Fibroblast of skin of left biceps (primary cell): ENCODE measurements at regions not wholly inside any gene's neighbourhood (a gene's known extent, or its start where the extent isn't known, plus 50 kb on each side); places are given as distances from the start of the nearest gene placed in this dataset.

ENCODE experiments used
- DNase-seq, 2 experiments: peaks; one replicate each; pipeline ENCODE4 v3.0.0-alpha.2; 2013; ENCODE audit warnings: low read depth in 2 of 2

GRCh38 chr2:234677758-234678538, 181.1 kb upstream of the ARL4C start:
- DNase-seq: no peak

DNA sequence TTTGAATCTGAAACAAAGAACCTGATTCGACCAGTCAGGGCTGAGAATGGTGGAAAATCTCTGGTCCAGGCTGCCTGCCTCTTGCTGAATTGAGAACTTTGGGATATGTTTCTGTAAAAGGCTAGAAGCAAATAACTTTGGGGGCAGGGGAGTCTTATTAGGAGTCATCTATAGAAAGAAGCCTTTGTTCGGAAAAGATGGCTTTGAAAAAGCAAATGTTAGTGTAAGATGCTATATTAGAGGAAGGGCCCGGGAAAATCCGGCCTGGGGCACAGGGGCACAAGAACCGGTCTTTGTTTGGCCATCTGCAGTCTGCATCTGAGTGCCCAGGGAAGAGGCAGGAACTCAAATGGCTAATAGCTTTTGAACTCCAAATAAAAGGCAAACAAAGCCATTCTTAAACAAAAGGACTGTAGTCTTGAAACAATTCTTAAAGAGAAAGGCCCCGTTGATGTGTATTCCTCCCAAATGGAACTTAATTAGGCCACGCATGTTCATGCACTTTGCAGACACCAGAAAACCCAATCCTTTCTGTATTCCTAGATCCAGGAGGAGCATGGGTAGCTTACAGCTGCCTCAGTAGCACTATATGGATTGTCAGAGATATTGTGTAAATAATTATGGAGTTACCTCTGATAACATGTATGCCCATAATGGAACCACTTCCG, 180.0 kb upstream of the ARL4C start:
- DNase-seq: no peak

DNA sequence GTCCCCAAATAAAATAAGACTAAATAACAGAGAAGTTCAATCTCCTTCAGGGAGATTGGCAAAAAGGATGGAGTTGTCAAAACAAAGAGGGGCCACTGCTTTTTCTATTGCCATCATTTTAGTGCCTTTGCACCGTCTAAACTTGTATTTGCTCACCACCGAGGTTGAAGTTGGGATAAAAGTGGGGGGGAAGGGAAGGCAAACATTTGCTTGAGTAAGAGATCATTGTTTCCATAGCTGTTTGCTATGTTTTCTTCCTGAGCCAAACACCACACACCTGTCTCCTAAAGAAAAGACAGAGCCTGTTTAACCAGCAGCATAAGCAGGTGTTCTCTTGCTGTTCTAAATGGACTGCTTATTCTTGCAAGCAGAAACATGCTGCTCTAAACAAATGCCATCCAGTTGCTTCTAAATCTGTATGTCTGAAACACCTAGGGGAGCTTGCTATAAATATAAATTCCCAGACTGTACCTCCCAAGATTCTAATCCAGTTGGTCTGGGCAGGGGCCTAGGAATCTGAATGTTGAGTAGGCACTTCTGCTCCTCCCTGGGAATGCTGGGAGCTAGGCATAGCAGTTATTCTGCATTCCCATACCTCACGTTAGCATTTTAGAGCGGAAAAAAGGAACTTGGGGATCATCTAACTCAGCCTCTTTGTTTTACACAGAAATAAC, 179.4 kb upstream of the ARL4C start:
- DNase-seq: no peak

DNA sequence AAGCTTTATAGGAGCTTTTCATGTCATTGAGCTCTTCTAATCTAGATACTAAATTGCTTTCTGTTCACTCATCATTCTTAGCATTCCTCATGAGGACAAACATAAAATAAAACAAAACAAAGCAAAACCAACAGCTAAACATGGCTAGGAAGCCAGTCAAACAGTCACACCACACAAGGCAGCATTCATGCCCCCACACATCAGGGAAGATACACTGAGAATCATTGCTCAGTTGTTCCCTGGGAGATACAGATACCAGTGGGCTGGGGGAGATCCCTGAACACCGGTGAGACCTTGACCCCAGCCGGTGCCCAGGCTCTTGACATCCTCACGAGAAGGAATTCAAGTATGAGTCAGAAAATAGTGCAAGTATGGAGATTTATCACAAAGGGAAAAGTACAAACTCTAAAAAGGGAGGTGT, 177.9 kb upstream of the ARL4C start:
- peak in 1 of 2 experiments; percentile 39 for DNase-seq

GRCh38 chr2:234673961-234674759, 177.3 kb upstream of the ARL4C start:
- no peak for DNase-seq

- no peak for DNase-seq
Measured at GRCh38 chr2:234673501-234673900, 176.6 kb upstream of the ARL4C start.

DNA sequence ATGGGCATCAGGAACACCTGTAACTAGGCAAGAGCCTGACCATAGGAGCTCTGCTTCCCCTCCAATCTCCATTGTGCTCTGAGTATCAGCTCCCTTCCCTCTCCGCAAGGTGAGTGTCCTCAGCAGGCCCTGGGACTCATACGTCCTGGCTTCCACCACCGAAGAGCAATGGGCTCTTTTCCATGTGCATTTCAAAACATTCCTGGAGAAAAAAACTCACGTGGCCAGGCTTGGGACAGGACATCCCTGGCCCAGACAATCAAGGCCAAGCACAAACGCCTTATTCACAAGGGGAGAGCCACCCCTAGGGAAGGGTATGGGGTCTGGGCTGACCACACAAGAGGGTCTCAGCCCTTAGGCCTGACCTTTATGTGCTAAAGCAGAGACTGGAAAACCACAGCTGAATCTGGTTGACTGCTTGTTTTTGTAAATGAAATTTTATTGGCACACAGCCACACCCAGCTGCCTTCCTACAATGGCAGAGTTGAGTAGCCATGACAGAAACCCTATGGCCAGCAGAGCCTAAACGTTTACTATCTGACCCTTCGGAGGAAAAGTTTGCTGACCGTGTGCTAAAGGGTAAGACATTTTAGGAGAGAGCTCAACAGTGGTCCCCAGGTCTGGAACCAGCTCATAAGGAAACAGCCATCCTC, 175.7 kb upstream of the ARL4C start:
- no peak for DNase-seq

GRCh38 chr2:234671716-234672115, 174.8 kb upstream of the ARL4C start:
- DNase-seq: no peak

- no peak for DNase-seq
Measured at GRCh38 chr2:234671231-234671630, 174.3 kb upstream of the ARL4C start.

- DNase-seq: no peak
Measured at GRCh38 chr2:234670806-234671205, 173.9 kb upstream of the ARL4C start.

DNA sequence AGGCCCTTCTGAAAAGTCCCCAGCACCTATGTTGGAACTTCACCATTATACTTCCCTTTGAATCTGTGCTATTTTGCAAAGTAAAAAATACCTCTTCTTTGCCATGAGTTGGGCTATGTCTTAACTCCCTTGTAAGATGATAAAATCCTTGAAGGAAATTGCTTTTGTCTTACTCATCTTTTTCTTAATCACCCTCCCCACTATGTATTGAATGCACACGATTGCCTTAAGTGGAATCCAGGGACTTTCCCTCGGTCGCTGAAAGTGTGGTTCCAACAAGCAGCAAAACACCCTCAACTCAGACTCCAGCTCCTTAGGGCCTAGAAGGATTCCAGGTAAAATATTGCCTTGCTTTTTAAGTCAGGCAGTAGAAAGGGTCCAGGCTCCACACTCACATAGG, 173.2 kb upstream of the ARL4C start:
- DNase-seq: peak in 1 of 2 experiments; percentile 55

GRCh38 chr2:234669621-234670020, 172.7 kb upstream of the ARL4C start:
- no peak for DNase-seq

GRCh38 chr2:234669001-234669400, 172.1 kb upstream of the ARL4C start:
- no peak for DNase-seq

DNA sequence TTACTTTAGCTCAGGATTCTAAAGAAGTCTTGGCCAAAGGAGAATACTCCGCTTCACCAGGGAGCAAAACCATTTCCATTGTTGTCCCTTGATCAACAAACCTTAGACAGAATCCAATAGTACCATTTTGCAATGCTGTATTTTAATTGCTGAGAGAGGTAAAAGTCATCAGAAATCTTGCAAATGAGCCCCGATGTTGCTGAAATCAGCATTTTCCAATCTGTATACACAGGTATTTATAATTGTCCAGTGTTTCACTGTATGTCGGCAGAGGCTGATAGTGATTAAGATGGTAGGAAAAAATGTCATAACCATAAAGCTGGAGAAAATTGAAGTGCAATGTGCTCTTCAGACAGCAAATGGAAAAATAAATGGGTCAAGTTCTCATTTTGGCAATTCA, 170.0 kb upstream of the ARL4C start:
- no peak for DNase-seq

DNA sequence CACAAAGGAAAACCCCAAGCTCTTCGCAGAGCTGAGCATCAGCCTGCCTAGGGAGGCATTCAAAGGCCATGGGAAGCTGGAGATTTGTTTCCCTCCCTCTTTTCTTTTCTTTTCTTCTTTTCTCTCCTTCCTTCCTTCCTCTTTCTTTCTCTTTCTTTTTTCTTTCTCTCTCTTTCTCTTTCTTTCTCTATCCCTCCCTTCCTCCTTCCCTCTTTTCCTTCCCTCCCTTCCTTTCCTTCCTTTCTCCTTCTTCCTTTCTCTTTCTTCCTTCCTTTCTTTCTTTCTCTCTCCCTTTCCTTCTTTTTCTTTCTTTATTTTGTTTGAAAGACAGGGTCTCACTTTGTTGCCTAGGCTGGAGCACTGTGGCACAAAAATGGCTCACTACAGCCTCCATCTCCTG, 168.4 kb upstream of the ARL4C start:
- DNase-seq: no peak

GRCh38 chr2:234661849-234662248, 165.0 kb upstream of the ARL4C start:
- DNase-seq: no peak

- DNase-seq: no peak
Measured at GRCh38 chr2:234661175-234661574, 164.3 kb upstream of the ARL4C start.

GRCh38 chr2:234655706-234656105, 158.8 kb upstream of the ARL4C start:
- no peak for DNase-seq

DNA sequence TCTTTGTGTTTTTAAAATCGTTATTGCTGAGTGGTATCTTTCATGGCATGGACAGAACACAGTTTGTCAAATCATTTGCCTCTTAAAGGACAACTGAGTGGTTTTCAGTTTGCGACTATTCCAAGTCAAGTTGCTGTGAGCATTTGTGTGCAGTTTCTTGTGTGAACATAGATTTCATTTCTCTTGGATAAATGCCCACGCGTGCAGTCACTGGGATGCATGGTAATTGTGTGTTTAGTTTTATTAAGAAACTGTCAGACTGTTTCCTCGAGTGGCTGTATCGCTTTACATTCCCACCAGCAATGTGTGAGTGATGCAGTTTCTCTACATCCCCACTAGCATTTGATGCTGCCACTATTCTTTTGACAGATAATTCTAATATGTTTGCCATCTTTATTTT, 154.0 kb upstream of the ARL4C start:
- no peak for DNase-seq

- DNase-seq: no peak
Measured at GRCh38 chr2:234649951-234650350, 153.1 kb upstream of the ARL4C start.

- DNase-seq: no peak
Measured at GRCh38 chr2:234643407-234643806, 146.5 kb upstream of the ARL4C start.

GRCh38 chr2:234641086-234641485, 144.2 kb upstream of the ARL4C start:
- no peak for DNase-seq
